HG02852 (cell line): ENCODE measurements at regions not wholly inside any gene's neighbourhood (a gene's known extent, or its start where the extent isn't known, plus 50 kb on each side); places are given as distances from the start of the nearest gene placed in this dataset.
"Not testable (repeated sequence)": the region's sequence is repeated elsewhere in the genome, so short reads cannot be mapped to it uniquely, and the experiment has no call there.

Experiments used
- ATAC-seq: cut with Tn5 transposase; IDR thresholded peaks from one replicate; pipeline ENCODE4 v1.9.1; 2021; ENCODE audit warnings: mild to moderate bottlenecking, moderate library complexity; ENCODE audit not compliant: unreplicated experiment

DNA sequence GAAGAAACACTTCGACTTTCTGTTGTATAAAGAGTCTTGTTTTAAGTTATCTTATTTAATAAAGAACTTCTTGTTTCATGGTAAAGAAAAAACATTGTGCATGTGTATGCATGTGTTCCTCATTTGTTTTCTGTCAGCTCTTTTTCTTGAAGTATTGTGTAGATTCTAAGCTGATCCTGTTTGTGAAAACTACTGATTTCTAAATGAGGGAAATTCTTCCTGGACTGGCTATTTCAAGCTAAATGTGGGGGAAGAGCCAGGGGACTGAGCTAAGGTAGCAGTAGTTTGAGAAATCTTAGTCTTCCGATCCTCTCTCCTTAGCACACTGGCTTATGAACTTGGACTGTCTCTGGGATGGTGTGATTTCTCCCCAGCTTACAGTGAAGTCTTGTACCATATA, 56.4 kb upstream of the RBMS1 start:
- no peak for ATAC-seq

DNA sequence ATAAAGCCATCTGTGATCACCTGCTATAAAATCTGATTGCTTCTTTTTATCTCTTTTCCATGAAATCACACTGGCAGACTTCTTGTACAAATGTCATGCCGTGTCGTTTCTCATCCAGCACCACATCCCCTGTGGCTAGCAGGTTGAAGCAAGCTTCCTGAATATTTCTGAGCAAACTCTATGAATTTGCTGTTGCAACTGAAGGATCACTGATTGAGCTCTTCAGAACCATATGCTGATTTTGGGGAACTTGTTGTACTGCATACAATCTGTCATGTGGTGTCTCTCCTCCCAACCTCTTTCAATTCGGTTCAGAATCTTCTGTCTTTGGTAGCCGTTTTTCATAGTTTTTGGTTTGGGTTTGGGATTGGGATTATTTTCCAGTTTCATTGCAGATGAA, 57.7 kb upstream of the RBMS1 start:
- ATAC-seq: no peak

DNA sequence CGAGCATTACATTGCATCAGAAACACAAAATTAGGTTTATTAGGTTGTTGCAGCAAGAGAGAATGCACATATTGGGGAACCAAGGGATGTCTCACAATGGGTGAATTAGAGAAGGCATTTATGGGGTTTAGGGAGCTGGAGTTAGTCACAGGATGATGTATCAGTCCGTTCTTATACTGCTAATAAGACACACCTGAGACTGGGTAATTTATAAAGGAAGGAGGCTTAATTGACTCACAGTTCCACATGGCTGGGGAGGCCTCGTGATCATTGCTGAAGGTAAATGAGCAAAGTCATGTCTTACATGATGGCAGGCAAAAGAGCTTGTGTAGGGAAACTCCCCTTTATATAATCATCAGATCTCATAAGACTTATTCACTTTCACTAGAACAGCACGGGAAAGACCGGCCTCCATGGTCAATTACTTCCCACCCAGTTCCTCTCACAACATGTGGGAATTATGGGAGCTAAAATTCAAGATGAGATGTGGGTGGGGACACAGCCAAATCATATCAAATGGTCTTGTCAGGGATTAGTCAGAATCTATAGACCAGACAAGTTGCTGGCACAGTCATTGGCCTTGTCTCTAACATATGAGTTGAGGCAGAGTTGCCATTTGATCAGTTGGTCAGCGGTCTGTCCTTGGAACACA, 61.9 kb upstream of the RBMS1 start:
- no peak for ATAC-seq

DNA sequence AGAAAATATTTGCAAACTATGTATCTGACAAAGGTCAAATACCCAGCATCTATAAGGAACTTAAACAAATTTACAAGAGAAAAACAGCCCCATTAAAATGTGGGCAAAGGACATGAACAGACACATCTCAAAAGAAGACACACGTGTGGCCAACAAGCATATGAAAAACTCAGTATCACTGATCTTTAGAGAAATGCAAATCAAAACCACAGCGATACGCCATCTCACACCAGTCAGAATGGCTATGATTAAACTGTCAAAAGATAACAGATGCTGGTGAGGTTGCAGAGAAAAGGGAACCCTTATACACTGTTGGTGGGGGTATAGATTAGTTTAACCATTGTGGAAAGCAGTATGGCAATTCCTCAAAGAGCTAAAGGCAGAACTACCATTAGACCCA, 64.3 kb upstream of the RBMS1 start:
- ATAC-seq: no peak

DNA sequence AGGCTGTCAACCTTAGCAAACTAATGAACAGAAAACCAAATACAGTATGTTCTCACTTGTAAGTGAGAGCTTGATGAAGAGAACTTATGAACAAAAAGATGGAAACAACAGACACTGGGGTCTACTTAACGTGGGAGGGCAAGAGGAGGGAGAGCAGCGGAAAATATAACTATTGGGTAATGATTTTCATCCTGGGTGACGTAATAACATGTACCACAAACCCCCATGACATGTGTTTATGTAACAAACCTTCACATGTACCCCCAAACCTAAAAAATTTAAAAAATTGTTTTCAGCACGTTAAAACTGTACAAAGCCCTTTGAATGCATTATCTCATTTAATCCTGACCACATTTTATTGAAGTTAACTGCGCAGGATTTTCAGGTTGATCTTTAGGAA, 64.9 kb upstream of the RBMS1 start:
- ATAC-seq: no peak

DNA sequence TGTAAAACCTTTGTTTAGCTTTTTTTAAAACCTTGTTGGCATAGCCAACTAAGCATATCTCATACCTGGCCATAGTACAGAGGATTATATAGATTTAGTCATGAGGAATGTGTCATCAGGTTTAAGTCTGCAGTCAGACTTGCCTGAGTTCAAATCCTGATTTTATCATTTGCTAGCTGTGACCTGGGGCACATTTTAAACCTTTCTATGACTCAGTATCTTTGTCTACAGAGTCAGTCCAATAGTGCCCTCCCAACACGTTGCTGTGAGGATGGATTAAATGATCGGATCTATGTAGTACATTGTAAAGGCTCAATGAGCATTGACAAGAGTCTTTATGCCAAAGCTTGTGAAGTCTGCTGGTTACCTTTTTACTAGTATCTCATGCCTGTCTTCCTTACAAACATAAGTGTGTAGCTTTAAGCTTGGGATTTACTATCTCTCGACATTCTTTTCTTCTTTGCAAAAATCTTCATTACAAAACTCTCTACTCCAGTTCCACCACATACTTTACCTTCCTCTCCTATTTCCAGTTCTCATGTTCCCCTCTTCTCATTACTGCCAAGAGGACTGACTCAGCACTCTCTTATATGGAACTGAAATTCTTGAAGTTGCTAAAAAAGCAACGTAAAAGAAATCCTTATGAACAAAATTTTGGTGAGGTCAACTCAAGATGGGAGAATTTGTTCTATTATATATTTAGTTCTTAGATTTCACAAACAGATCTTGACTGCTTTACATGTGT, 68.1 kb upstream of the RBMS1 start:
- ATAC-seq: no peak

DNA sequence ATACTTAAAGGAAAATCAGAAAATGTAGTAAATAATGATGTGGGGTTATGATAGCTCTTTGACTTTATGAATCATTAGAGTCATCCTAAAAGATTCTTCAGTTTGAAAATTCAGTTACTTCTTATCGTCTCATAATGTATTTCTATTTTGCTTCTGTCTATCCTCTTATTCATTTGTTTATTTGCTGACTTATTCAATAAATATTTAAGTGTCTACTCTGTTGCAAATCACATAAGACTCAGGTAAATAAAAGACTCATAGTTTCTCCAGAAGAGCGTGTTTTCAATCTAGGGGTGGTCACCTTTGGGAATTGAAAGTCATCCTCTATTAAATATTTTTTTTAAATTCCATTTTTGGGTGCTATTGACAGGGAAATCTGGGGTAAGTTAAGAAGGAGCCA, 69.1 kb upstream of the RBMS1 start:
- no peak for ATAC-seq

DNA sequence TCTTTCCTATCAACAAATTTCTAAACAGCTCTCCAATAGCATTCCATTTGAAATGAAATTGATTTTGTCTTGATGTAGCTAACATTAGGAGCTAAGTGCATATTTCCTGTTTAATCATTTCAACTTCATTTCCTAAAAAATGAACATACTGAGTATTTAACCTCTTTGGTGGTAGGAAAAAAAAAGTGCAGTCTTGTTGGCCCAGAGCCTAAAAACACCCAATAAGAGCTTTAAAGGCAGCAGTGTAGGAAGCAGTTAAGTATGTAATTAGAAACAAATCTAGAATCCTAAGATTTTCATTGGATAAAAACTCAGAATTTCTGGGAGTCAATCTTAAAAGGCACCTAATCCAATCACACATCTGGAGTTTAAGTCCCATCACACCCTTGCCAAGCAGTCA, 71.0 kb upstream of the RBMS1 start:
- ATAC-seq: no peak

DNA sequence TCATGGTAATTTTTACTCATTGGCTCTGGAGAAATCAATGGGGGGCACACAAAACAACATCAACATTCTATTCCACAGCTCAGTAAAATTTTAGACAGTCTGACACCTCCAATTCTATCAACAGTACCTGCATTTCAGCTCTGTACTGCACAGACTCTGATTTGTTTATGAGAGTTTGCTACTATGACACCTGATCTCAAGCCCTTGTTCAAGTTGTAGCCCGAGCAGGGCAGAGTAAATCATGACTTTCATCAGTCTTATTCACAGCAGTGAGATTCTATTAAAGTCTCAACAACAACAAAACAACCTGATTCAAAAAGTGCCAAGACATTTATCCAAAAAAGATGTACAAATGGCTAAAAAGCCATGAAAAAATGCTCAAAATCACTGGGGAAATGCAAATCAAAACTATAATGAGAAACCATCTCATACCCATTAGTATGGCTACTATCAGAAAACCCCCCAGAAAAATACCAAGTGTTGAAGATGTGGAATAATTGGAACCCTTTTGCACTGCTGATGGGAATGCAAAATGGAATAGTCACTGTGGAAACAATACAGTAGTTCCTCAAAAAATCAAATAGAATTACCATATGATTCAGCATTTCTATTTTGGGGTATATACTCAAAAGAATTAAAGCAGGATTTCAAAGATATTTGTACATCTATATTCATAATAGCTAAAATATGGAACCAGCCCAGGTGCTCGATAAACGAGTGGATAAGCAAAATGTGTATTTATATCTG, 71.7 kb upstream of the RBMS1 start:
- no peak for ATAC-seq

DNA sequence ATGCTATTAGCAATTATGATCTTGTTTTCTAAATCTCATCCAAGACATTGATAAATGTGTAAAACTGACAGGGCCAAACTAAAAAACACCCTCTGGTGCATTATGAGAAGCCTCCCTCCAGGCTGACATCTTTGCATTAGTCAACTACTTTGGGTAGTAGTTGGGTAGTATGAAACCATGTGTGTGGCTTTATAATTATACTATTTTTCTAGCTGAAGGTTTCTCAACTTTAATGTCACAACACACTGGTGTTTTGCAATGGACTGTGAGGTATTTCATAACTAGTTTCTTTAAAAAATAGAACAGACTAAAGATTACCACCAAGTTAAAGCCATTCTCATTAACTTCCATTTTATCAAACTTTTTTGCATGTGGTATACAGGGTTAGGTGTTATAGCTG, 73.1 kb upstream of the RBMS1 start:
- no peak for ATAC-seq

DNA sequence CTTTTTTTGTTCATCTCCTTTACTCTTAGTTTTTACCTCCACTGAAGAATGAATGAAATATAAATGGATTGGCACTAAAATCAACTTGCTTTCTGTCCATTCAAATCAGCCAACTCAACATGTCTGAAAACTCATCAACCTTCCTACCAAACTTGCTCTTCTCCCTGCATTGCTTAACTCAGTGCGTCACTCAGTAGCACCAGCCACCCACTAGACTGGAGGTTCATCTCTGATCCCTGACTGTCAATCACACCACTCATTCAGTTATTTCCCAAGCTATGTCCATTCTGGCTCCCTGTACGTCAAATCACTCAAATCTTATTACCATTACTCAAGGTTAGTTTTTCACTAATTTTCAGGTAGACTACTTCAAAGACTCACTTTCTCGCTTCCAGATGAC, 75.2 kb upstream of the RBMS1 start:
- ATAC-seq: no peak

DNA sequence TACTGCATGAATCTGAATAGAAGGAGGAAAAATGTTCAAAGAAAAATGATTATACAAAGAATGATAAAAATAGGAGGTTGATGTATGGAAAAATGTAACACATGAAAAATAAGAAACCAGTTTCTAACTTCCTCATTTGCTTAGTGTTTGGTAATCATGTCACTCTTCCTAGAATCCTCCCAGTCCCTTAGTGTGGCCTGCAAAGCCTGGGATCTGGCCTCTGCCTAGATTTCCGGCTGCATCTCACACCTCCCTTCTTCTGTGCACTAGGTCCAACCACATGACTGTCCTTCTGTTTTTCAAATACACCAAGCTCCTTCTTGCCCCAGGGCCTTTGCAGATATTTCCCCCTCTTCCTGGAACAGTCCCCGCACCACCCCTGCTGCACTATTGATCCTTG, 76.8 kb upstream of the RBMS1 start:
- ATAC-seq: no peak

DNA sequence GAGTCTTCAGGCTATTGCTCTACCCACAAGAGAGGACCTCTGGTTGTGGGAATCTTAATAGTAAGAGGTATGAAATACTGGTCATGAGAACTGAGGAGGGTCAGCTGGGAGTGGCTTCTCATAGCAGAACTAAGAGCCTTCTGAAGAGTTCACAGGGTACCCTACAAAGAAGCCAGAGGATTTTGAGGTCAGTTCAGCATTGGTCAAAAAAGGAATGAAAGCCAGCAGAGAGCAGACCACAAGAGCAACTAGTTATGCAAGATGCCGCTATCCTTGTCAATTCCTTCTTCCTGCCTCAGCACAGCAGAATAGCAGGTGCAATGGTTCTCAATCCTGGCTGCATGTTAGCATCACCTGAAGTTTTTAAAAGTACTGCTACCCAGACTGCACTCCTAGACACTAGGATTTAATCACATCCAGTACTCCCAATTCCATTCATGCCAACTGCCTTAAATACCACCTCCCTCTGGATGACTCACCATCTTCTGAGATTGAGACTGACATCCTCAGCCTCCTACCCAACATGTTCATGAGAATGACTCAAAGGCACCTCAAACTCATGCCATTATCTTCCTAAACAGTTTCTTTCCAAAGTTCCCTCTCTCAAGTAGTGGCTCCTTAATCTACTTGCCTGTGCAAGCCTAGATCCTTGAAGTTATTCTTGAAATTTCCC, 81.0 kb upstream of the RBMS1 start:
- no peak for ATAC-seq

DNA sequence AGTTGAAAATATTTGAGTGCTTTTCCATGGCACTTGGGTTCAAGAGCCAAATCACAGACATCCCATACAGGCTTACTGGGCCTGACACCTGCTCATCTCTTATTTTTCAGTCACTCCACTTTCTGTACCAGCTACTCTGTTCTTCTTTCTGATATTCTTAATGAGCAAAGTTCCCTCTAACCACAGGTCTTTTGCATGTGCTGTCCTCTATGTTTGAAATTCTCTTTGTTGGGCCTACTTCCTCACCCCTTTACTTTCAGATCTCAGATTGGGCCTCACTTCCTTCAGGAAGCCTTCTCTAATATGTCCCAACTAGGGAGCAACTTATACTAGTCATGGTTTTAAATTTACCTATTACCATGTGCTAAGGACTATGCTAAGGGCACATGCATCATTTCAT, 81.8 kb upstream of the RBMS1 start:
- ATAC-seq: no peak

DNA sequence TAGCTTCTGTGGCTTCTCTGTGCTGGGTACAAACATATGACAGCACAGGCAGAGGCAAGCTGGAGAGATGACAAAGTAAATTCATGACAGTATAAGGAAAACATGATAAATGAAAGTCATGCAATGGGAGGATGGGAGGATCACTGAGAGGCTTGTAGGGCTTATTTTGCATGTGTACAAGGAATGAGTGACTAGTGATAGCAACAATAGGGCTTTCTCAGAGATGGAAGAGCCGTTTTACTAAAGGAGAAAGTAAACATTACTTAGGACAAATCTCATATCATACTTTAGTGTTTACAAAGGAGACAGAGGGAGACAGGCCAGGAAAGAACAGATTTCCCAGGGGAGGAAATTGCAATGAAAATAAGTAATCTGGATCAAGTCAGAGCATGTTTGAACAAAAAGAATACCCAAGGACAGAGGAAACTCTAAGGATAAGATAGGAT, 82.5 kb upstream of the RBMS1 start:
- no peak for ATAC-seq

DNA sequence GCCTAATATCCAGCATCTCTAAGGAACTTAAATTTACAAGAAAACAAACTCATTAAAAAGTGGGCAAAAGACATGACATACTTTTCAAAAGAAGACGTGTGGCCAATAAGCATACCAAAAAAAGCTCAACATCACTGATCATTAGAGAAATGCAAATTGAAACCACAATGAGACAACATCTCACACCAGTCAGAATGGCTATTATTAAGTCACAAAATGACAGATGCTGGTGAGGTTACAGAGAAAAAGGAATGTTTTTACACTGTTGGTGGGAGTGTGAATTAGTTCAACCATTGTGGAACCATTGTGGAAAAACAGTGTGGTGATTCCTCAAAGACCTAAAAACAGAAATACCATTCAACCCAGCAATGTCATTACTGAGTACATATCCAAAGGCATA, 83.5 kb upstream of the RBMS1 start:
- not testable (repeated sequence) for ATAC-seq

DNA sequence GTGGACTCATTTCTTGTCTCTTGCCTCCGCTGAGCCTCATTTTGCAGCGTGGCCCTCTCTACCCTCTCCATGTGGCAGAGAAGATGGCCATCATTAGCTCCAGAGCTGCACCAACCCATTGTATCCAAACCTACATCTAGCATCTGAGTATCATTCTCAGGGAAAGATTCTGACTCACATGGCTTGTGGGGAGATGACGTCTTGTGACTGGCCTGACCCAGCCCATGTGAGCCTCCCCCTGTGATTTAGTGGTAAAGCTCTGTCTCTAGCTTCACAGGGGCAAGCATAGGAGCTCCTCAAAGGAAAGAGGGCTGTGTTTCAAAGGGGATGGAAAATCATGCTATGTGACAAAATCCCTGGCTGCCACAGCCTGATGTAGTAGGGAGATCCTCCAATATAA, 87.4 kb upstream of the RBMS1 start:
- ATAC-seq: no peak

DNA sequence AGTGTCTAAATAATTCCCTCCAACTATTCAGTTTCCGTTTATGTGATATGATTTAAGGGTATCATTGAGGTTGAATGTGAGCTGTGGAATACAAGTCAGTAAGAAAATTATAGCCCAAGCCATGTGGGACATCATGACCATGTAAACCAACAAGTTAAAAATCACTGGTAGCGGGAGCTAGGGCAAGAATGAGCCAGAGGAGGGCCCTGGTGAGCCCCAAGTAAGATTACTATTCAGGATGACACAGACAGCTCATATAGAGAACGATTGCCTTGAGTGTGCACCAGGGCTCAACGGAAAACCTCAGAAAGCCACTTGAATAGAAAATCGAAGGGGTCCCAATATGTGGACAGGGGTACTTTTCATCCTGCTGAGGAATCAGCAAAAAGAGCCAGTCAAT, 87.8 kb upstream of the RBMS1 start:
- ATAC-seq: no peak

DNA sequence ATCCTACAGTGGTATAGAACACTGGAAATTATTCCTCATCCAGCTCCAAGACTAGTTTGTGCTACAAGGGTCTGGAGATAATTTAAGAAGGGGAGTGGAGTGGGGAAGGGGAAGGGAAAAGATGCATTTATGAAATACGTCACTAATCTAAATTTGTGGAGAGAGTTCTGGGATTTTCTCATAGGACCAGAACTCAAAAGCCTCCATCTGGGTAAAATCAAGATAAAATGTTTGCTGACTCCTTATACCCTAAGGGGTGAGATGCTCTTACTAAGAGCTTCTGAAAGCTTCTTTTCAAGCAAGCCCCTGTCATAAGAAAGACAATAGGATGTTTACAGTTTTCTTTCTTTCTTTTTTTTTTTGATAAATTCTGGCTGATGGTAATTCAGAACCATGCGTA, 88.5 kb upstream of the RBMS1 start:
- ATAC-seq: no peak

DNA sequence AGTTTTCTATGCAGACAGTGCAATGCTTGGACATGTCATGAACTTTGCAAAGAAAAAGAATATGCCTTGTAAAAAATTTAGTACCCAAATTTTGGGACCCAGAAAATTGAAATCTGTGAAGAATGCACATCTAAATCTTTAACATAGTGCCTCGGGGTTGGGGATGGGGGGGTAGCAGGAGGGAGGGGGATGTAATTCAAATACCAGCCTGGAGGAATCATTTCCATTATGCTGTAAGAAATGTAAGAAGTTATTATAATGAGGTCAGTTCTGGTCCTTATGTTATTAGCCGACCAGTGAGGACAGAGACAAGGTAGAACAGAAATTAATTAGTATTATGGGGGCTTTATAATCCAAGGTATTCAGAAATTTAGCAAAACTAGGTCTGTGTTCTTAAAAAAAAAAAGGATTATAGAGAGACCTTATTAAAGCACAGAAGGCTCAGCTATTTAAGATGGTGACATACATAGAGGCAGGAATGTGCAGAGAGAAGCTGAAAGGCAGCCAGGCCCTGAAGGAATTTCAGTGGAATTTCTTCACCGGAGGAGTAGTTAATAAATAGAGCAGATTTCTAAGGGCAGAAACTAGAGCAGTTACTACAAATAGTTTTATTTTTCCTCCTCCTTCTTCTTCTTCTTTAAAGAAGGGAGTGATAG, 89.0 kb upstream of the RBMS1 start:
- no peak for ATAC-seq

DNA sequence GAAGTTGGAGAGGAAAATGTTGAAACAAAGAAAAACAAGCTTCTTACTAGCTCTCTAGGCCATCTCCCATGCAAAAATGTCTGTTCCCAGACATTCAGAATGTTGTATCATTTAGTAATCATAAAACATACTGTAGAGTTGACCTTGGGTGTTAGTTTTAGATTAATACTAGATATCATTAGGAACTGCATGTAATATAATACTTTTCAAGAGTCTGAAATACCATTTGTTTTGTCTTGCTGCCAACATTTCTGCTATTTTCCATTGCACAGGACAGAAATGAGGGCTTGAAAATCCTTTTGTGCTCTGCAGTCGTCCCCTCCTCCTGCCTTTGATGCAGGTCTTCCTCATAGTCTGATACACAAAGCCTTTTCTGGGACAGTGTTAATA, 89.5 kb upstream of the RBMS1 start:
- no peak for ATAC-seq
